Renal pelvis (tissue), 1 donor: ENCODE measurements at regions not wholly inside any gene's neighbourhood (a gene's known extent, or its start where the extent isn't known, plus 50 kb on each side); places are given as distances from the start of the nearest gene placed in this dataset.
"Not testable (repeated sequence)": the region's sequence is repeated elsewhere in the genome, so short reads cannot be mapped to it uniquely, and the experiment has no call there.

Experiments used
- DNase-seq: peaks from one replicate; pipeline ENCODE4 v3.0.0-alpha.2; 2013

GRCh38 chr1:212155219-212155618 lies 119.7 kb downstream of the DTL start:
- DNase-seq = no peak

DNA sequence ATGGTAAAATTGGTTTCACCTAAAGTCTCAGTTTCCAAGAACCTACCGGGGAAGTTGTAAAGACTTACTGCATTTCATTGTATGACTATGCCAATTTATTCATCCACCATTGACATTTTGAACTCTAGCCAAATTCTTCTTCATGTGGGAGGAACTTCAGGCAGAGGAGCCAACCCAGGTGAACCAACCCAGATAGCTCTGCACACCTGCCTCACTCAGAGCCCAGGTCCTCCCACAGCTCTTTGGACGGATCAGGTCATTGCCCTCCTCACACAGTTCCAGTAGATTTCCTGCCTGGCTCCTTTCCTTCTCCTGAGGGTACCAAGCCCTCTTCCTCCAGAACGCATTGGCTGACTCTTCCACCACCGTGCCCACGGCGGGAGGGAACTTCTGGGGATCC lies 121.7 kb downstream of the DTL start:
- DNase-seq = no peak

- no peak for DNase-seq
Observed at GRCh38 chr1:212158912-212159796, 123.6 kb downstream of the DTL start.

DNA sequence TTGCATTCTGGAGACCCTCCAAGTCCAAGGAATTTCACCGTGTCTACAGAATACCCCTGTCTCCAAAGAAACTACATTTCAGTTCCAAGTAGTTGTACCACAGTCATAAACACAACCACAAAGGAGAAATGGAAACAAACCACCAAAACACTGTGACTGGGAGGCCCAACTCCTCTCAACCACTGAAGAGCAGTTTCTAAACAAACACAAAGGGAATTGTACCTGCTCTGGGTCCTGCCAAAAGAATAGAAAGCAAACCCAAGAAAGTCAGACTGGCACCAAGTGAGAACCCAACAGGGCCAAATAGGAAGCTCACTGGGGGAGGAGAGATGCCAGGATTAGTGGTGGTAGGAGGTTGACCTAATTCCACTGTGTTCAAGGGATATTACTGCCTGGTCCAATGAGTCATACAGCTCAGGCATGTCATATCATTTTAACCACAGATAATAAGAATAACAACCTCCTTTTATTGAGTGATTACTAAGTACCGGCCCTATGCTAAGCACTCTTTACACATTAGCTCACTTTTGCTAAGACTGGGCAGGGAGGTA lies 123.9 kb upstream of the PPP2R5A start:
- no peak for DNase-seq

DNA sequence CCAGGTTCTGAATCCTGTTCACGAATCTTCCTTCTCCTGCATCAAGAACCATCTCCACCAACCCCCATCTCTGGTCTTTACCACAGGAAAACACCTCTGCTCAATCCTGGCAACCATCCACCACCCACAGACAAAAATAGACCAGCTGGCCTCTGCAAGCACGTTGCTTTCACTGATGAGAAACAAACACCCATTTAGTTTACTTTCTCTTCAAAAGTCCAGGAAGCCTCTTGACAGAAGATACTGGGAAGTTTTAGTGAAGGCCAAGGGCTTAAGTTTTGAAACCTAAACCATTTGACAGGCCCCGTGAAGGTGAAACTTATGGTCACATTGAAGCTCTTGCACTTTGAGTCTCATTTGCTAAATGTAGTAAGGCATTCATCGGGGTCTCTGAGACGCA lies 122.6 kb upstream of the PPP2R5A start:
- no peak for DNase-seq

- DNase-seq = no peak
Observed at GRCh38 chr1:212164095-212164872, 120.9 kb upstream of the PPP2R5A start.

GRCh38 chr1:212166244-212166643 lies 119.0 kb upstream of the PPP2R5A start:
- DNase-seq = no peak

DNA sequence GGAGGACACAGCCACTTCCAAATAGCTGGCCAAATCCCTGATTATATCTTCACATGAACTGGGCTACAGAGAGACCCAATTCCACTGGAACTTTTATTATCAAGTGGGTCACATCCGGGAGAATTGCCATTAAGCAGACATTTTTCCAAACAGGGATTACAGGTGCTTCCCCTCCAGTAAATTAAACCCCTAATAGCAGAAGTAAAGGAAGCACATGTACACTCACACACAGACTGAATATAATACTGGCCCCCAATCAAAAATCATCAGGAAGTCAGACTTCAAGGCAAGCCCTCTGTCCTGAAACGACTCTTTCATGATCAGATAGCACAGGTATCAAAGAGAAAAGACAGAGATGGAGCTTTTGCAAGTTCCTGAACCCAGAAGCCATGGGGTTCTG lies 118.6 kb upstream of the PPP2R5A start:
- DNase-seq = no peak

DNA sequence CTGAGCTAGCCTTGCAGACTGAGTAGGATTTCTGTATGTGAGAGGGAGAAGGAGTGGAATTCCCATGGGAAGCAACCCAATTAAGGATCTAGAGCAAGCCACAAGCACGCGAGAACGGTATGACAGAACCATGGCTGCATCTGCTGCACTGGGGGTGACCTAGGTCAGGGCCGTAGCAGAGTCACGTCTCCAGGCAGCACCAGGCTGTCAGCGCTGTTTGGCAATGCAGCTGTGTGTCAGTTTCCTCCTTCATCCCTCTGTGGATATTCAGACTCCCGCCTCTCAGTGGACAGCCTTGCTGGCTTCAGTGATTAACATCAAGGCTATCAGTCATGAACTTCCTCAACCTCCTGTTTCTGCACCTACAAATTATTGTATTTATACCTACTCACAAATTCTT lies 118.1 kb upstream of the PPP2R5A start:
- DNase-seq = no peak

GRCh38 chr1:212173567-212173966 lies 111.6 kb upstream of the PPP2R5A start:
- no peak for DNase-seq

- not testable (repeated sequence) for DNase-seq
Observed at GRCh38 chr1:212174295-212174694, 110.9 kb upstream of the PPP2R5A start.

GRCh38 chr1:212177542-212177941 lies 107.7 kb upstream of the PPP2R5A start:
- no peak for DNase-seq

DNA sequence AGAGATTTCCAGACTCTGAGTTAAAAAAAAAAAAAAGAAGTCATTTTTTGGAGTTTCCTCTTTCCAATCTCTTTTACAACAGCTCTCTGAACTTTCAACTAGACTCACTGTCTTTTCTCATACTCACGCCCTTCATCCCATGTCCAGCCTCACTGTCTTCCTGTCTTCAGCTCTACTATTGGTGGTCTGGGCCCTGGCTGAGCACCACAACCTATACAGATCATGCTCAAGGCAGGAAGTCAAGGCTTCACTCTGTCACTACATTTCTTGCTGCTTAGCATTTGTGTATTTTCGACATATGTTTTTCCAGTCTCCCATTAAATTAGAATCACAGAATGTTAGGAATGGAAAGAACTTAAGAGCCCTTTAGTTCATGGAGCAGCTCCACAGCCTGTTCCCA lies 106.4 kb upstream of the PPP2R5A start:
- no peak for DNase-seq

GRCh38 chr1:212179394-212180076 lies 105.7 kb upstream of the PPP2R5A start:
- no peak for DNase-seq

DNA sequence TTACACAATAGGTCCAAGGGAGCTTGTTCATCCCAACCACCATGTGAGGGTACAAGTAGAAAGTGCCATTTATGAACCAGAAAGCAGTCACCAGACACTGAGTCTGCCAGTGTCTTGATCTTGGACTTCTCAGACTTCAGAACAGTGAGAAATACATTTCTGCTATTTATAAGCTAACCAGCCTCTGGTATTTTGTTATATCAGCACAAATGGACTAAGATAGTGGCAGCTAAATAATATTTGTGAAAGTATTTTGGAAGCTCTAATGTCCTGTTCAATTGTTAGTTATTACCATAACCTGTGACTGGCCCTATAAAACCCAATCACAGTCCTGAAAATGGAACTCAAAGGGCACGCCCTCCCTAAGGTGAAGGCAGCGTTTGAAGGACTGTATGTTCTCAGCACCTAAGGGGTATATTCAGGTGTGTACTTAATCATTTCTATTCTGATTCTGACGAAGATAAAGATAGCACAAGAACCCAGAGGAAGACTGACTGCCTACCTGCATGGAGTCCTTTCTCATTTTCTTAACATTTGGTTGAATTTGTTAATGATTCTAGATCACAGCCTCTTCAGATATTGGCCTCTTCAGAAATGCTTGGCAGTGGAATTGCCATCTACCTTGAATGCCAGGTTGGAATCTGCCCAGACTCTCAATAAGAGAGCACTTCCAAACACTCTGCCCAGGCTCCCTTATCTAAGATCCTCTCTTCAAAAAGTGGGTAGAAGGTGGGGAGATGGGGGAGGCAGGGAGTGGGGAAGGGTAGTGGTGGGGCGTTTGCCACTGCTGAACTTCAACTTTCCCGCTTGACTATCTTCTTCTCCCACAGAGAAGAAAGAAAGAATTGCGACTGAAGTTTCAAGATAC lies 104.0 kb upstream of the PPP2R5A start:
- no peak for DNase-seq

DNA sequence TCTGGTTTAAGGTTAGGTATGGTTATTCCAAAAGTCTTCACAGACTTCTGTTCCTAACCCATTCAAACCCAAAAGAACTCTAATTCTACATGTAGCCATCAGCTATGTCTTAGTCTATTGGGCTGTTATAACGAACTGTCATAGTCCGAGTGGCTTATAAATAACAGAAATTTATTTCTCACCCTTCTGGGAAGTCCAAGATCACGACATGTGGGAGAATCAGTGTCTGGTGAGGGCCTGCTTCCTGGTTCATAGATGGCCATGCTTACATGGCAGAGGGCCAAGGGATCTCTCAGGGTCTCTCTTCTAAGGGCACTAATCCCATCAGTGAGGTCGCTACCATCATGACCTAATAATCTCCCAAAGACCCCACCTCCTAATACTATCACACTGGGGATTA lies 103.0 kb upstream of the PPP2R5A start:
- DNase-seq = no peak

- no peak for DNase-seq
Observed at GRCh38 chr1:212182579-212182978, 102.6 kb upstream of the PPP2R5A start.

DNA sequence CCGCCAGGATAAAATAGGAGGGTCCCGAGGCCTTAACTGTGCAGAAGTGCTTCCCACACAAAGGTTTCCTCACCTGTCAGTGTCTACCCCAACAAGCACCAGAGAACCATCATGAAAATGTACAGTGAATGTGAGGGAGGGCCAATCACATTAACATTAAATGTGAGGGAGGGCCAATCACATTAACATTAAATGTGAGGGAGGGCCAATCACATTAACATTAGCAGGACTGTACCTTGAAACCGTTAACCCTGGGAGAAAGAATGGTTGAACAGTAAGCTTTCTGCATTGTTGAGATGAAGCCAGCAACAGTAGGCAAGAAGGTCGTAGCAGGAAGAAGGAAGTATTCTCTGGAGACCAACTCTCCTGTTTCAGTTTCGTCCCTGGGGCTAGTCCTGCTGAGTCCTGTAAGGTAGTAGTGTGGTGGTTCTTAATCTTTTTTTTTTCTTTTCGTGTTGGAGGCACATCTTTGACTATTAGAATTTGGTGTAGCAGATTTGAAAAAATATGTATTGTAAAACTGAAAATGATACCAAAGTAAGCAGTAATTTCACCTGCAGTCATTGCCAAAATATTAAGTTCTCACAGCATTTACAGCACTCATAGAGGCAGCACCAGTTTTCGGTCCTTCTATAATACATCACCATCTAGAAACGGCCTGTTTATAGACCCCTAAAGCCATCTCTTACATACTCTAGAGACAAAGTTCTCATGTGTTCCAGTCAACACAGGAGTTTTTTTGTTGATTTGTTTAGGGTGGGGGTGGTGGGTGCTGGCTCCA lies 98.6 kb upstream of the PPP2R5A start:
- DNase-seq = no peak

- DNase-seq = no peak
Observed at GRCh38 chr1:212188599-212189351, 96.4 kb upstream of the PPP2R5A start.

DNA sequence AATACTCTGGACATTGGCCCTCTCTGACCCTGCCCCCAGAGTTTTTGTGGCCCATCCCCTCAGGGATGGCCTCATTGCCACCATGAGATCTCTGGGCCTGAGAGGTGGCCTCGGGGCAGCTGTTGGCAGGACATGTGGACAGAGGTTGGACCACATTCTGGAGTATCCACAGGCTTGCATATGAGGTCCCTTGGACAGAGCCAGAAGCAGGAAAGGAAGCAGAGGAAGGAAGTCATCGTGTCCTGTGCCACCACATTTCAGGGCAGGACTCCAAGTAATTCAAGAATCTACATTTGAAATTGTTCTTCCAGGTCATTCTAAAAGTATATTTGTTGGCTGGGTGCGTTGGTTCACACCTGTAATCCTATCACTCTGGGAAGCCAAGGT lies 95.9 kb upstream of the PPP2R5A start:
- DNase-seq = no peak
